Germinal center (tissue), 1 donor: ENCODE measurements at regions not wholly inside any gene's neighbourhood (a gene's known extent, or its start where the extent isn't known, plus 50 kb on each side); places are given as distances from the start of the nearest gene placed in this dataset.
"Not testable (repeated sequence)": the region's sequence is repeated elsewhere in the genome, so short reads cannot be mapped to it uniquely, and the experiment has no call there.

Experiments
- DNase-seq: peaks from one replicate; pipeline ENCODE4 v3.0.0; 2012; ENCODE audit warnings: mixed read lengths, low spot score

GRCh38 chr9:22170556-22170955 lies 161.5 kb upstream of the CDKN2B start:
- DNase-seq, result no peak

GRCh38 chr9:22170990-22171670 lies 162.0 kb upstream of the CDKN2B start:
- DNase-seq, result no peak

DNA sequence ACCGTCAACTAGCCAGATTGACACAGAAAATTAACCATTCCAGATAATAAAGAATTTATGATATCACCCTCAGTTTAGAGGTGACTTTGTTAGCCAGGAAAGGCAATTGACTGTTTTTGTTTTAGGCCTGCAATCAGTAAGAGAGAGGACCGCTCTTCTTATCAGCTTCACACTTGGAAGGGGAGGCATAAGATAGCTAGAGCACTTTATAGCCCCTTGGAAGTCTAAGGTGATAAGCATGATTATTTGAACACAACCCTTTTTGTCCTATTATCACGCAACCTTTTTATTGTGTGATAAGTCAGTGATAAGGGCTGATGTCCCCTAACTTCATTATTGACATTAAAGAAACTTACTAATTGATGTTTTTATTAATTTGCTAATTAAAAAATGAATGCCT lies 162.6 kb upstream of the CDKN2B start:
- DNase-seq, result no peak

- no peak for DNase-seq
These were observed 164.8 kb upstream of the CDKN2B start for GRCh38 chr9:22173908-22174307.

DNA sequence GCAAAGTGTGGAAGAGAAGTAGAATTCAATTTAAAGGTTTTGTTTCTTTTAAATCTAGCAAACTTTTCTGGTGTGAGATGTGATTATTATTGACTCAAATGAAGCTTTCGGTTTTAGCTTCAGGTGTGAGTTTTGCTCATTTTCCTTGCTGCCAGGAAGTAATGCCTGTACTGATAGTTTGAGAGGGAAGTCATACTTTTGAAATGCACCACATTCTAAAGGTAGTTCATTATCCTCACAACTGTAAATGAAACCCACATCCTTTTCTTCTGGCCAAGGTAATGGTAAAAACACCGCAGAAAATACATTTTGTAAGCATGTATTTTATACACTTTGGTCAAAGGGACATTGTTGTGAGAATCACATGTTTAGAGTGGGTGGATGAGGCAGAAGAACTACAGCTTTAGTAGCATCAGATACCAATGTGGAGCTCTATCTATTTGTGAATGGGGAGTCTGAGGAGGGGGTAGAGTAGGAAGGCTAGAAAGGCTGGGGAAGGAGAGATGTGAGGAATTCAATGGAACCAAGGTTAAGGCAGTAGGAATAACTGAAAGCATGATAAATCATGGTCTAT lies 167.0 kb upstream of the CDKN2B start:
- no peak for DNase-seq

GRCh38 chr9:22181021-22181420 lies 171.9 kb upstream of the CDKN2B start:
- not testable (repeated sequence) for DNase-seq

DNA sequence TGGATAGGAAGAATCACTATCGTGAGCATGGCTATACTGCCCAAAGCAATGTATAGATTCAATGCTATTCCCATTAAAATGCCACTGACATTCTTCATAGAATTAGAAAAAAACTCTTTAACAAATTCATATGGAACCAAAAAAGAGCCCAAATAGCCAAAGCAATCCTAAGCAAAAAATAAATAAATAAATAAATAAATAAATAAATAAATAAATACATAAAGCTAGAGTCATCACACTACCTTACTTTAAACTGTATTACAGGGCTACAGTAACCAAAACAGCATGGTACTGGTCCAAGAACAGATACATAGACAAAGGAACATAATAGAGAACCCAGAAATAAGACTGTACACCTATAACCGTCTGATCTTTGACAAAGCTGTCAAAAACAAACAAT lies 180.4 kb upstream of the CDKN2B start:
- no peak for DNase-seq

GRCh38 chr9:22197000-22197399 lies 187.9 kb upstream of the CDKN2B start:
- DNase-seq, result peak; percentile 50

- no peak for DNase-seq
These were observed 189.6 kb upstream of the CDKN2B start for GRCh38 chr9:22198681-22199080.

DNA sequence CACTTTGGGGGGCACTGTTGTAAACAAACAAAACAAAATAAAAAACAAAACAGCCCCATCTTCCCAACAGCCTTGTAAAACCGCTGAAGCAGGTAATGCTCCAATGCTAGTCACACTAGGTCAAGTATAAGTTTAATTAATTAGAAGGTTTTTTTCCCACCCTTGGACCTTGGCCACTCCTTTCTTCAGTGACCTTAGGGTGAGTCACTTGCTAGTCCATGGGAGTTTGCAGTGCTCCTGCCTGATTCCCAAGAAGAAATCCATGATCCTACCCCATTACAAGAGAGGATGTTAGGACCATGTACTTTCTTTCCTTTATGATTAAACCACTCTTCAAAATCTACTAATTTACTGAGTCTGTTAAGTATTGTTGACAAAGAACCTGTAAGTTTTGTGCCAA lies 192.2 kb upstream of the CDKN2B start:
- DNase-seq, result no peak

- DNase-seq, result no peak
These were observed 194.4 kb upstream of the CDKN2B start for GRCh38 chr9:22203371-22204138.

DNA sequence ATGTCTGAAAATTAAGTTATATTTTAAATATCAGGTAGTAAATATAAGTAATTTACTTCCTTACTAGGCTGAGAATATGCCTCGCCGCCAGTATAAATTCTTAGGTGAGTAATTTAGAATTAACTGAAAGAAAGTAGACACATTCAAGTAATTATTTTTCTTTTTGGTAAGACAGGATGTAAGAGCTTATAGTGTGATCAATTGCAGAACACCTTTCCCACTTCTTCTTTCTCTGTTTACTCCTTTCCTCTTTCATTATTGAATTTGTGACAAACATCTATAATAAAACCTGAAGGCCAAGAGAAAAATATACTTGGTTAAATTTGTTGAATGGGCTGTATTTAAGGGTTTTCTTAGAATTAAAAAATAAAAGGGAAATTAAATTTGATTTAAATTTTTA lies 195.1 kb upstream of the CDKN2B start:
- no peak for DNase-seq

GRCh38 chr9:22206833-22207232 lies 197.7 kb upstream of the CDKN2B start:
- DNase-seq, result peak; percentile 7

- DNase-seq, result no peak
These were observed 199.9 kb upstream of the CDKN2B start for GRCh38 chr9:22208846-22209585.

DNA sequence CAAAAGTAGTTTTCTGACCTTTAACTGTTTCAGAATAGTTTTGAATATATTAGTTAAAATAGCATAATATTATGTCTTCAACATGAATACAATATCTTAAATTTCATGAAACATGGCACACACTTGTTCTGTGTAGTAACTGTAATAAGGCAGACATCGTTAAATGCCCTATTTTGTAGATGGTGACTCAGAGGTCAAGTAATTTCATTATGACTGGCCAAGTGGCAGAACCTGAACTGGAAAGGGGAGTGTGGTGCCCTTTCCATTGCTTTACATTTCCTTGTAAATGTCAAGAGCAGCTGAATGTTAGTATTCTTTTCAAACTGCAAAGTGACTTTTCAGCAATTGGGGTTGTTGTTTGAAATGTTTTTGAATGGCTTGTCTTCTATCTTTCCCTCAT lies 201.2 kb upstream of the CDKN2B start:
- DNase-seq, result no peak

- no peak for DNase-seq
These were observed 201.8 kb upstream of the CDKN2B start for GRCh38 chr9:22210936-22211335.

GRCh38 chr9:22211588-22212360 lies 202.7 kb upstream of the CDKN2B start:
- DNase-seq, result no peak

DNA sequence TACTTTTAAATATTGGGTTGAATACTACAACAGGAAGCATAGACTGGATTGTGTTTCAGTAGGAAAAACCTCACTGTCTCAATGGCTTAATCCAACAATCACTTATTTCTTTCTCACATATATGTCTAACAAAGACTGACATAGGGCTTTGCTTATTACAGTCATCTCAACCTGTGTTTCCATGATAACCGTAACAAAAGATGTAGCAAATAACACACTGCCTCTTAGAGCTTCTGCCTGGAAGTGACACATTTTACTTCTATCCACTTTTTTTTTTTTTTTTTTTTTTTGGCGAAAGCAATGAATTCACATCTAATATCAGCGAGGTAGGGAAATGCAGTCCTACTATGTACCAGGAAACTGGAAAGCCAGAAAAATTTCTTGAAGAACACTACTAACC lies 204.9 kb upstream of the CDKN2B start:
- no peak for DNase-seq

DNA sequence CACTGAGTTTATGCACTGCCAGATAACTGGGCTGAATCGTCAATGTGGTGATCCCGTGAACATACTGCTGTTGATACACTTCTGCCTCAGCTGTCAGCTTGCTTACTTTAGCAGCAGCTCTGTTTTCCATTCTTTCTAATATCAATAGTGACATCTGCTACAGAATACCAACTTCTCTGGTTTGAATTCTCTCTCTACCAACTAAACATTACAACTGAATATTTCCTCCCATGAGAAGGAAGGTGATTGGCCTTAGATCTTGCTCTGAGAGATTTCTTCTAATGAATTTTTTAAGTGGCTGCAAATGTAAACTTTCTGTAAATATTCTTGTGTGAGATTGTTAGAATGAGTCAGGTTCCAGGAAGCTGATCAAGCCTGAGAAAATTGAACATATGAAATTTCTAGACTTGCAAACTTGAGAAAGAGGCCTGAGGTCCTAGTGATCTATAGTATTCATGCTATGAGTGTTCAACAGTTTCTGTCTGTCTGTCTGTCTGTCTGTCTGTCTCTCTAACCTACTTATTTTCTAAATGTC lies 205.5 kb upstream of the CDKN2B start:
- DNase-seq, result no peak

- DNase-seq, result no peak
These were observed 206.4 kb upstream of the CDKN2B start for GRCh38 chr9:22215521-22215920.

DNA sequence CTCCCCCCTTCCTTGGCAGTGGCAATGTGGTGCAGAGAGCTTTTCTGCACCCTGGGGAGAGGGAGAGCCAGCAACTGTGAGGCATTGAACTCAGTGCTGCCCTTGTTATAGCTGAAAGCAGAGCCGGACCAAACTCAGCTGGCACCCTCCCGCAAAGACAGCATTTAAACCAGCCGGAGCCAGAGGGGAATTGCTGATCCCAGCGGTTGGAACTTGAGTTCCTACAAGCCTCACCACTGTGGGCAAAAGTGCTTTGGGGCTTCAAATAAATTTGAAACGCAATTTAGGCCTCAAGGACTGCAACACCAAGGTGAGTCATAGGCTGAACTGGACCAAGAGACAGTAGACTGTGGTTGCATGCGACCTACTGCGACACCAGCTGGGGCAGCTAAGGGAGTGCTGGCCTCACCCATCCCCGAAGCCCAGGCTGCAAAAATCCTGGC lies 207.6 kb upstream of the CDKN2B start:
- no peak for DNase-seq

GRCh38 chr9:22217254-22217653 lies 208.1 kb upstream of the CDKN2B start:
- DNase-seq, result no peak
